ENCODE measurements at regions not wholly inside any gene's neighbourhood (a gene's known extent, or its start where the extent isn't known, plus 50 kb on each side); places are given as distances from the start of the nearest gene placed in this dataset.

- no peak for TF ChIP-seq CTCF (IDR thresholded peaks at IDR 0.05)
- no peak for TF ChIP-seq POLR2A (IDR thresholded peaks at IDR 0.05)
Observed at GRCh38 chr2:18926631-18927524, 337.5 kb upstream of the NT5C1B start.
